Gastroesophageal sphincter (tissue), 3 donors: ENCODE measurements at regions not wholly inside any gene's neighbourhood (a gene's known extent, or its start where the extent isn't known, plus 50 kb on each side); places are given as distances from the start of the nearest gene placed in this dataset.

ENCODE experiments used
- EP300 ChIP-seq: sonication (generic); formaldehyde crosslinking; IDR thresholded peaks from one replicate; pipeline ENCODE4 v1.6.1; 2017; ENCODE audit warnings: antibody characterized with exemption, mild to moderate bottlenecking
- TF ChIP-seq, protein P1 (sequence below), 4 experiments: fragments of 200-600 bp in 2 of 4; fragments of 450-650 bp in 2 of 4; sonication (generic) in 1 of 4; IDR thresholded peaks; one replicate each; pipeline ENCODE4 v1.5.1; 2017 to 2019; ENCODE audit warnings: antibody characterized with exemption in 4 of 4, mild to moderate bottlenecking in 2 of 4, moderate library complexity in 2 of 4

DNA sequence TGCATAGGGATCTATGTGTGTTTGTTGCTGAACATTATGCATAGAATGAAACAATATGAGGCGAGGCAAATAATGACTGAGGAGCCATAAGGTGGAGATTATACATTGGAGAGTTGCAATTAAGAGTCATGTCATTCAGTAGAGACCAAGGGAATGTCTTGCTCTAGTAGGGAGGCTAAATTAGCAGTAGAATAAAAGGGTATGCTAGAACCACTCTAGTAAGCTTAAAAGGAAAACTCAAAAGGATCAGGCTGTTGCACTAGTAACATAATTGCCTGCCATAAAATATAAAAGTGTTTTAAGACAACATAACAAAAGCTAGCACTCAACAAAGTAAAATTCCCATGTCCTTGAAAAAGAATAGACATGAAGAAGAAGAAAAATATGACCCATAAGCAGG lies 586.2 kb upstream of the DIAPH2 start:
- TF ChIP-seq, protein P1, sequence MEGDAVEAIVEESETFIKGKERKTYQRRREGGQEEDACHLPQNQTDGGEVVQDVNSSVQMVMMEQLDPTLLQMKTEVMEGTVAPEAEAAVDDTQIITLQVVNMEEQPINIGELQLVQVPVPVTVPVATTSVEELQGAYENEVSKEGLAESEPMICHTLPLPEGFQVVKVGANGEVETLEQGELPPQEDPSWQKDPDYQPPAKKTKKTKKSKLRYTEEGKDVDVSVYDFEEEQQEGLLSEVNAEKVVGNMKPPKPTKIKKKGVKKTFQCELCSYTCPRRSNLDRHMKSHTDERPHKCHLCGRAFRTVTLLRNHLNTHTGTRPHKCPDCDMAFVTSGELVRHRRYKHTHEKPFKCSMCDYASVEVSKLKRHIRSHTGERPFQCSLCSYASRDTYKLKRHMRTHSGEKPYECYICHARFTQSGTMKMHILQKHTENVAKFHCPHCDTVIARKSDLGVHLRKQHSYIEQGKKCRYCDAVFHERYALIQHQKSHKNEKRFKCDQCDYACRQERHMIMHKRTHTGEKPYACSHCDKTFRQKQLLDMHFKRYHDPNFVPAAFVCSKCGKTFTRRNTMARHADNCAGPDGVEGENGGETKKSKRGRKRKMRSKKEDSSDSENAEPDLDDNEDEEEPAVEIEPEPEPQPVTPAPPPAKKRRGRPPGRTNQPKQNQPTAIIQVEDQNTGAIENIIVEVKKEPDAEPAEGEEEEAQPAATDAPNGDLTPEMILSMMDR (IDR thresholded peaks at IDR 0.05) = no peak
- no peak for TF ChIP-seq EP300
